ENCODE measurements at regions not wholly inside any gene's neighbourhood (a gene's known extent, or its start where the extent isn't known, plus 50 kb on each side); places are given as distances from the start of the nearest gene placed in this dataset.

DNA sequence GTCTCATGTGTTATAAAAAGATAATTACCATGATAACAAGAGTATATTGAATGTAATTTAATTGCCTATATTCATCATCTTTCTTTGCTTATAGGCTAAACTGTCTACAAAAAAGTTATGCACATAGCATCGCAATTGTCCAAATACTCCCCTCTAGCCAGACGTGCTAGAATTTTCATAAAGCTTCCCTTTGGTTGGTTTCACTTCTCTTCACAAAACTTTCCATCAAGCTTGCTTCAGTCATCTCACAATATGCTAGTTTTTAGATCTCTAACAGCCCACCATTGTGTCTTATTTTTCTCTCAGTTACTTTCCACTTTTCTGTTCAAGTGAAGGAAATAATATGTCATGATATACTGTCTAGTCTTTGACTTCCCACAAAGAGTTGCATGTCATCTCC lies 448.3 kb upstream of the SPANXN1 start:
- DNase-seq, result no peak

GRCh38 chrX:144801786-144802185 lies 445.5 kb upstream of the SPANXN1 start:
- no peak for DNase-seq

DNA sequence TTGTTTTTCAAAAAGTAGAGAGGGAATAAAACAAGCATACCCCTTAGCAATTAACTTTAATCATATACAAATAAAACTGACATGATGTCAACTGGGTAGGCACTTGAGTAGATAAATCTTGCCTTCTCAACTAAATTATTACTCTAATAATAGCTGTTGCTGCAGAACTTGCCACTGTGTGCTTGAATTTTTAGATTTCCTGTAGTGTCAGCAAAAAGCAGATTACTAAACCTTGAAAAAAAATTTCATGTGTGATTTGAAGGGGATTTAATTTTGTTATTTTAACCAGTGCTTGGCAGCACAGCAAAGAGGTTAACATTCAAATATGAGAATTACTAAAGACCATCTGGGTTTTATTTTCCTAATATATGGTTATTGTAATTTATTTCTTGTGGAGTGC lies 438.3 kb upstream of the SPANXN1 start:
- no peak for DNase-seq

- no peak for DNase-seq
Measured at GRCh38 chrX:144810539-144810938, 436.8 kb upstream of the SPANXN1 start.

DNA sequence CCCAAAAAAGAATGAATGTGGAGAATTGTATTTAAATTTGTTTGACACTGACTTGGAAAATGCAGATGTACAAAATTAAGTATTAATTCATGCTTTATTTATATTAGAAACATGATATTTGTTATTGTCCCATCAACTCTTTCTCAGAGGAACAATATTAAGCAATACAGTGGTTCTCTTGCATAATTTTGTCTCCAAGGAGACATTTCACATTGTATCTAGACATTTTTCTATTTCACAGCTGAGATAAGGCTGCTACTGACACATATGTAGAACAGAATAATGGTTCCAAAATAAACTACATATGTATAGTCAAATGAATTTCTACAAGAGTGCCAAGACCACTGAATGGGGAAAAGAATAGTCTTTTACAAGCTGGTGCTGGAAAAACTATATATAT lies 427.9 kb upstream of the SPANXN1 start:
- DNase-seq, result no peak

- DNase-seq, result no peak
Measured at GRCh38 chrX:144840616-144841015, 406.7 kb upstream of the SPANXN1 start.

- DNase-seq, result peak; percentile 0
Measured at GRCh38 chrX:144849141-144849540, 398.2 kb upstream of the SPANXN1 start.

GRCh38 chrX:144896323-144896722 lies 351.0 kb upstream of the SPANXN1 start:
- no peak for DNase-seq

DNA sequence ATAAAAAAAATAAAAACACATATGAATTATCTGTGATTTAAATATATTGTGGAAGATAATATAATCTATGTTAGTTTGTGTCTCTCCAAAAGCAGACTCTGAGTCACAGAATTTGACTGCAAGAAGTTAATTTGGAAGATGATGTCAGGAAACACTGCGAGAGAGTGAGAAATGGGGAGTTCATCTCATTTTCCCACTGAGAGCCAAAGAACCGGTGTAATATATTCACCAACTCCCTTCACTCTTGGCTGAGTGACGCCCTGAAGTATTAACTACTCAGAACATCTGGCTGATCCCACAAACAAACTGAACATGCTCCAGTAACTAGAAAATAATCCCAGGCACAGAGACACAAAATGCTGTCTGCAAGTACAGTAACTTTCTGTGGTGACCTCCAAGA lies 345.8 kb upstream of the SPANXN1 start:
- no peak for DNase-seq

DNA sequence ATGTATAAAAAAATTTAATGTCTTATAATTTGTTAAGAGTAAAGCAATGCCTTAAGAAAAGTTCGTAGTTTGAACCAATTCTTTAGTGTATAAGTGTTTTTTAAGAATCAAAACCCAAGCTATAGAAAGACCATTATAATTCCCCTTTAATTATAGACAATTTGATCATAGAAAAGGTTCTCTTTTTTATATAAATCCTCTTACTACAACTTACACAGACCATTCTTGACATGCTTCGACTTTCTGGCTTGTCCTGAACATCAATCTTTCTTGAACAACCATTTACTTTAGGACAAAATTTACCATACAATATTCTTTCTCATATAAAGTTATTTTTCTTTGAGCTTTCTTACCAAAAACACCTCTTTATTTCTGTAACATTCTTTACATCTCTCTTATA lies 330.5 kb upstream of the SPANXN1 start:
- no peak for DNase-seq

DNA sequence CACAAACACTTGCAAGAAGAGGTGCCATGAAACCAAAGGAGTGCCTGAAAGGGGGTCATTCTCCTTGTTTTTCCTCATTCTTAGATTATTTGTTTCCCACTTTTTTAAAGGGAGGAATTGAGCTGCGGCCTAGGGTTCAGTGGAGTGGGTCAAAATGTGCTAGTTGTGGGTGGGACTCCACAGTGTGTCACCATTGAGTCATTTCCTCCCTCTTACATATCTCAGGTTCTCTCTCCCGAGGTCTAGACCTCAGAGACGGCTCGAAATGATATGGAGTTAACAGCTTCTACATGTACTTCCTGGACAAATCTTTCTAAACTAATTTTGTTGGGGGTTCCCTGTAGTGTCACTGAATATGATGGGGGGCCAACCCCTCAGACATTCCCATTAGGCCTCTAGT lies 328.4 kb upstream of the SPANXN1 start:
- DNase-seq, result no peak

DNA sequence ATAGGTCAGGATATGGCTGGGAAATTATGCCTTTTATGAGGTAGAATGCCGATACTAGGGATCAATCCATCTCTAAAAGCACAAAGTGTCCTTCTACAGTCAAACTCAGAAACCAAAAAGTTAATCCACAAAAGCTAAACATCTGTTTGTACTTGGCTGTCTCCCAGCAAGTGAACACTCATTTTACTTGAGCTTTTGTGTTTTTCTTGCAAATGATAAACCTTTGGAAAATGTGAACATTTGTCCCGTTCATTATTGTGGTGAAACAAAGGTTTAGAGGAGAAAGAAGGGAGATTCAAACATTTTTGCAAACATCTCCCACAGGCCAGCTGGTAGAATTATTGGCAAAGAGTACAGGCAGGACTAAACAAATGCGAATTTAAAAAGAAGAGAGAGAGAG lies 300.6 kb upstream of the SPANXN1 start:
- peak; percentile 0 for DNase-seq

All from fibroblast of skin of right quadriceps (primary cell).